ENCODE measurements at regions not wholly inside any gene's neighbourhood (a gene's known extent, or its start where the extent isn't known, plus 50 kb on each side); places are given as distances from the start of the nearest gene placed in this dataset.

- no peaks in the 10 kb centered on the region for H3K4me1 Mint-ChIP-seq (ENCODE audit: low read depth)
- H3K4me3 Mint-ChIP-seq (ENCODE audit: unreplicated experiment): no peak overlapping the region
- H3K27me3 Mint-ChIP-seq (ENCODE audit: low read depth): peaks cover 3% of the 10 kb centered on the region
- no peaks in the 10 kb centered on the region for H3K36me3 Mint-ChIP-seq (ENCODE audit: low read depth)
- H3K27ac Mint-ChIP-seq (ENCODE audit: unreplicated experiment): no peak overlapping the region
- H3K9me3 Mint-ChIP-seq (ENCODE audit: low read depth): no peaks in the 10 kb centered on the region
- TF ChIP-seq, protein P1, sequence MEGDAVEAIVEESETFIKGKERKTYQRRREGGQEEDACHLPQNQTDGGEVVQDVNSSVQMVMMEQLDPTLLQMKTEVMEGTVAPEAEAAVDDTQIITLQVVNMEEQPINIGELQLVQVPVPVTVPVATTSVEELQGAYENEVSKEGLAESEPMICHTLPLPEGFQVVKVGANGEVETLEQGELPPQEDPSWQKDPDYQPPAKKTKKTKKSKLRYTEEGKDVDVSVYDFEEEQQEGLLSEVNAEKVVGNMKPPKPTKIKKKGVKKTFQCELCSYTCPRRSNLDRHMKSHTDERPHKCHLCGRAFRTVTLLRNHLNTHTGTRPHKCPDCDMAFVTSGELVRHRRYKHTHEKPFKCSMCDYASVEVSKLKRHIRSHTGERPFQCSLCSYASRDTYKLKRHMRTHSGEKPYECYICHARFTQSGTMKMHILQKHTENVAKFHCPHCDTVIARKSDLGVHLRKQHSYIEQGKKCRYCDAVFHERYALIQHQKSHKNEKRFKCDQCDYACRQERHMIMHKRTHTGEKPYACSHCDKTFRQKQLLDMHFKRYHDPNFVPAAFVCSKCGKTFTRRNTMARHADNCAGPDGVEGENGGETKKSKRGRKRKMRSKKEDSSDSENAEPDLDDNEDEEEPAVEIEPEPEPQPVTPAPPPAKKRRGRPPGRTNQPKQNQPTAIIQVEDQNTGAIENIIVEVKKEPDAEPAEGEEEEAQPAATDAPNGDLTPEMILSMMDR (IDR thresholded peaks at IDR 0.05): no peak
- DNase-seq (ENCODE audit: low spot score): no peak
These were observed 309.0 kb upstream of the MAF start for GRCh38 chr16:79909571-79909970.

DNA sequence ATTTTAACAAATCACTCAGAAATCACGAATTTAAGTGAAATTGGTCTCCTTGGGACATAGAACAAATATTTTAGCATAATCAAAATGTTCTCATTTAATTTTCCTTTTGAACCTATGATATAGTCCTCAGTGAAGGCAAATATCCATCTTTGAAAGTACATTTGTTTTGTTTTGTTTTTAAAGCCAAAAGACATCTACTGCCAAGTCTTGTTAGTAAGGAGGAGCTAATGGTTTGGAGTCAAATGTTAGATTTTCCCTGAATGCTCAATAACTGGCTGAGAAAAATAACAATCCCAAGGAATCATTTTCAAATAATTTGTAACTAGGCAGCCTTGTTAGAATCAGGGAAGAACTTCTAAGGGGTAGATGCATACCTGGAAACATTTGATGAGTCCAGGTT lies 302.9 kb upstream of the MAF start:
- Mint-ChIP-seq H3K27ac (ENCODE audit: unreplicated experiment) (no peak overlapping the region), H3K27me3 (ENCODE audit: low read depth) (no peaks in the 10 kb centered on the region), H3K4me1 (ENCODE audit: low read depth) (peaks cover 31% of the 10 kb centered on the region), H3K36me3 (ENCODE audit: low read depth) (no peaks in the 10 kb centered on the region), H3K9me3 (ENCODE audit: low read depth) (no peaks in the 10 kb centered on the region), H3K4me3 (ENCODE audit: unreplicated experiment) (no peak overlapping the region)
- DNase-seq (ENCODE audit: low spot score): no peak
- TF ChIP-seq, protein P1 (IDR thresholded peaks at IDR 0.05): no peak

DNA sequence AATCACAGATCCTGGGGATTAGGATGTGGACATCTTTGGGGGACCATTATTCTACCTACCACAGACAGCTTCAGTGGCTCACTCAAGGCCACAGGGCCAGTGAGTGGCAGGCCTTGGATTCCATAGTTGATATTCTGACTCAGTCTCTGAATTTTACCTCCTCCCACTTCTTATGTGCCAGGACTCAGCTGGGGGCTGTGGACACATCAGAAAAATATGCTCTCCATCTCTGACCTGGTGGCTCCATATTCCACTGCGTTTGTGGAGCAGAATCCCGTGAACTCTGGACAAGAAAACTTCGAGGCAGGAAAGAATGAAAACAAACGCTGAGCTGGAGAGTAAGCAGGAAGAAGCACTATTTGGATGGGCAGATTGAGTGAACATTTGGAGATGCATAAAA lies 301.8 kb upstream of the MAF start:
- TF ChIP-seq, protein P1 (IDR thresholded peaks at IDR 0.05): no peak
- H3K27ac Mint-ChIP-seq (ENCODE audit: unreplicated experiment): no peak overlapping the region
- no peaks in the 10 kb centered on the region for H3K36me3 Mint-ChIP-seq (ENCODE audit: low read depth)
- H3K4me1 Mint-ChIP-seq (ENCODE audit: low read depth): peaks cover 42% of the 10 kb centered on the region
- H3K9me3 Mint-ChIP-seq (ENCODE audit: low read depth): no peaks in the 10 kb centered on the region
- no peak for DNase-seq (ENCODE audit: low spot score)
- H3K4me3 Mint-ChIP-seq (ENCODE audit: unreplicated experiment): no peak overlapping the region
- H3K27me3 Mint-ChIP-seq (ENCODE audit: low read depth): no peaks in the 10 kb centered on the region

DNA sequence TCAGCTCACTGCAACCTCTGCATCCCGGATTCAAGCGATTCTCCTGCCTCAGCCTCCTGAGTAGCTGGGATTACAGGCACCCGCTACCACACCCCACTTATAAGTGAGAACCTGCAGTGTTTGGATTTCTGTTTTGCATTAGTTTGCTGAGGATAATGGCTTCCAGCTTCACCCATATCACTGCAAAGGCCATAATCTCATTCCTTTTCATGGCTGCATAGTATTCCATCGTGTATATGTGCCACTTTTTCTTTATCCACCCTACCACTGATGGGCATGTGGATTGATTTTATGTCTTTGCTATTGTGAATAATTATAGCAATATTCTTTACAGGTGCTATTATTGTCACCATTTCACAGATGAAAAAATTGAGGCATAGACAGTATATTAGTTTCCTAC lies 301.0 kb upstream of the MAF start:
- DNase-seq (ENCODE audit: low spot score): no peak
- H3K9me3 Mint-ChIP-seq (ENCODE audit: low read depth): no peaks in the 10 kb centered on the region
- TF ChIP-seq, protein P1 (IDR thresholded peaks at IDR 0.05): no peak
- H3K4me1 Mint-ChIP-seq (ENCODE audit: low read depth): peaks cover 44% of the 10 kb centered on the region
- no peaks in the 10 kb centered on the region for H3K27me3 Mint-ChIP-seq (ENCODE audit: low read depth)
- no peaks in the 10 kb centered on the region for H3K36me3 Mint-ChIP-seq (ENCODE audit: low read depth)
- no peak overlapping the region for H3K4me3 Mint-ChIP-seq (ENCODE audit: unreplicated experiment)
- no peak overlapping the region for H3K27ac Mint-ChIP-seq (ENCODE audit: unreplicated experiment)

DNA sequence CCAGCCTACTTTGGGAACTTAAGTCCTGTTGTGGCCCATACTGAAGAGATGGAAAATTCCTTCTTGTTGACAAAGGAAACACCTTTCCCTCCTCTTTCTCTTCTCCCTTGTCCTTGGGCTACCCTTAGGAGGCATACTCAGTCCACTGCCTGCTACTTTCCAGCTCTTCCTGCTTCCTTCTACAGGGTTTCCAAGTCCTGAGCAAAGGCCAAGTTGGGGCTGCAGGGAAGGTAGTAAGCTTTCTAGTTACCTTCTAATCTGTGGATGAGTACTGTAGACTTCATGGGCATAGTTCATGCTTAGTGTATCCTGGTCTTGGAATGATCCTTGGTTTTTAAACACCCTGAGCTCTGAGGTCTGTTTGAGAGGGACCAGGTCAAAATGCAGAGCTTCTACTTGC lies 299.2 kb upstream of the MAF start:
- DNase-seq (ENCODE audit: low spot score): no peak
- Mint-ChIP-seq H3K9me3 (ENCODE audit: low read depth) (no peaks in the 10 kb centered on the region), H3K4me3 (ENCODE audit: unreplicated experiment) (no peak overlapping the region), H3K27ac (ENCODE audit: unreplicated experiment) (no peak overlapping the region), H3K36me3 (ENCODE audit: low read depth) (no peaks in the 10 kb centered on the region), H3K4me1 (ENCODE audit: low read depth) (peaks cover 44% of the 10 kb centered on the region), H3K27me3 (ENCODE audit: low read depth) (no peaks in the 10 kb centered on the region)
- TF ChIP-seq, protein P1 (IDR thresholded peaks at IDR 0.05): no peak
